MM.1S (cell line): ENCODE measurements at regions not wholly inside any gene's neighbourhood (a gene's known extent, or its start where the extent isn't known, plus 50 kb on each side); places are given as distances from the start of the nearest gene placed in this dataset.

Experiments used
- DNase-seq: peaks from one replicate; pipeline ENCODE4 v3.0.0-alpha.2; 2015
- H2AFZ ChIP-seq: fragments of 300-600 bp; sonication (generic); 2 replicates; pipeline ENCODE4 v1.6.0; 2016; ENCODE audit warnings: antibody characterized with exemption, low read length
- H3F3A ChIP-seq: fragments of 300-600 bp; sonication (generic); 2 replicates; pipeline ENCODE4 v1.6.1; 2016; ENCODE audit warnings: mild to moderate bottlenecking, antibody characterized with exemption, low read length, moderate library complexity, mixed read lengths; ENCODE audit not compliant: insufficient read depth
- H3K27ac ChIP-seq: fragments of 300-600 bp; sonication (generic); 2 replicates; pipeline ENCODE4 v1.5.1; 2016; ENCODE audit warnings: mild to moderate bottlenecking, low read length
- H3K27me3 ChIP-seq: fragments of 300-600 bp; sonication (generic); replicated peaks from 2 replicates; pipeline ENCODE4 v1.6.0; 2016; ENCODE audit warnings: low read length; ENCODE audit not compliant: insufficient read depth
- H3K36me3 ChIP-seq: fragments of 300-600 bp; sonication (generic); replicated peaks from 2 replicates; pipeline ENCODE4 v1.6.1; 2016; ENCODE audit warnings: mild to moderate bottlenecking, low read length, mixed read lengths; ENCODE audit not compliant: insufficient read depth
- H3K4me1 ChIP-seq: fragments of 300-600 bp; sonication (generic); 2 replicates; pipeline ENCODE4 v1.6.1; 2016; ENCODE audit warnings: low read length, mixed read lengths
- H3K4me2 ChIP-seq: fragments of 300-600 bp; sonication (generic); 2 replicates; pipeline ENCODE4 v1.6.0; 2016; ENCODE audit warnings: low read depth, low read length
- H3K4me3 ChIP-seq: fragments of 300-600 bp; sonication (generic); 2 replicates; pipeline ENCODE4 v1.5.1; 2016; ENCODE audit warnings: low read length, mixed read lengths
- H3K79me2 ChIP-seq: fragments of 300-600 bp; sonication (generic); 2 replicates; pipeline ENCODE4 v1.6.1; 2016; ENCODE audit warnings: mixed run types, low read length, mixed read lengths
- H3K9ac ChIP-seq: fragments of 300-600 bp; sonication (generic); 2 replicates; pipeline ENCODE4 v1.6.1; 2016; ENCODE audit warnings: low read length, mixed read lengths
- H3K9me2 ChIP-seq: fragments of 300-600 bp; sonication (generic); replicated peaks from 2 replicates; pipeline ENCODE4 v1.6.1; 2016; ENCODE audit warnings: mild to moderate bottlenecking, low read length, mixed read lengths; ENCODE audit not compliant: insufficient read depth
- H3K9me3 ChIP-seq: fragments of 300-600 bp; sonication (generic); replicated peaks from 2 replicates; pipeline ENCODE4 v1.6.1; 2016; ENCODE audit warnings: mild to moderate bottlenecking, low read length, mixed read lengths; ENCODE audit not compliant: insufficient read depth
- H4K20me1 ChIP-seq: fragments of 300-600 bp; sonication (generic); 2 replicates; pipeline ENCODE4 v1.6.1; 2016; ENCODE audit warnings: mild to moderate bottlenecking, low read length, moderate library complexity, mixed read lengths; ENCODE audit not compliant: insufficient read depth
- EZH2 ChIP-seq: fragments of 300-600 bp; sonication (generic); optimal IDR thresholded peaks from 2 replicates; pipeline ENCODE3; 2017; ENCODE audit warnings: low read depth, mild to moderate bottlenecking, antibody characterized with exemption, low read length, mixed read lengths
- EZH2phosphoT487 ChIP-seq: fragments of 300-600 bp; sonication (generic); IDR thresholded peaks from 2 replicates; pipeline ENCODE4 v1.6.1; 2018; ENCODE audit warnings: antibody characterized with exemption, low read length
- TF ChIP-seq, protein P1 (sequence below): fragments of 300-600 bp; sonication (generic); IDR thresholded peaks from 2 replicates; pipeline ENCODE4 v1.5.1; 2016; ENCODE audit warnings: antibody characterized with exemption, low read length, mixed read lengths

DNA sequence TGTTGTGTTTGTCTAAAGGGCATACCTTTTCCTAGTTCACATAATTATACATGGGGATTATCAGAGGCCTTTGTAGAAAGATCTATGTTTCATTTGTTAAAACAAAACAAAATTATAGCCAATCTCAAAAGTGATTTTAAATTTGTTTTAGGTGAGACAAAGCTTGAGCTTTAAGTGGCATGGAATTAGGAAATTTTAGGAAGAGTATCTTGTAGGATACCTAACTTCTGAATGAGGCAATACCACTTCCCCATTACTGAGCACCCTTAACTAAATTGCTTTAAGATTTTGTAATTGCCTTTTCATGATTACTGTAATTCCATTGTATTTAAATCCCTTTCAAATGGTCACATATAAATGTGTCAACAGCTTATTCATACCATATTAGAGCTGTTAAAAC, 775.6 kb downstream of the NR2F1-AS1 start:
- no peak overlapping the region for H3K9ac ChIP-seq
- H3K4me3 ChIP-seq, result no peak overlapping the region
- H3K4me1 ChIP-seq, result no peaks in the 10 kb centered on the region
- no peaks in the 10 kb centered on the region for H3F3A ChIP-seq
- H3K9me2 ChIP-seq, result no peaks in the 10 kb centered on the region
- H3K36me3 ChIP-seq, result no peaks in the 10 kb centered on the region
- DNase-seq, result no peak
- H3K27me3 ChIP-seq, result no peaks in the 10 kb centered on the region
- H2AFZ ChIP-seq, result no peak overlapping the region
- no peaks in the 10 kb centered on the region for H4K20me1 ChIP-seq
- H3K4me2 ChIP-seq, result no peak overlapping the region
- no peak overlapping the region for H3K27ac ChIP-seq
- TF ChIP-seq EZH2phosphoT487 (no peak), EZH2 (no peak)
- TF ChIP-seq, protein P1, sequence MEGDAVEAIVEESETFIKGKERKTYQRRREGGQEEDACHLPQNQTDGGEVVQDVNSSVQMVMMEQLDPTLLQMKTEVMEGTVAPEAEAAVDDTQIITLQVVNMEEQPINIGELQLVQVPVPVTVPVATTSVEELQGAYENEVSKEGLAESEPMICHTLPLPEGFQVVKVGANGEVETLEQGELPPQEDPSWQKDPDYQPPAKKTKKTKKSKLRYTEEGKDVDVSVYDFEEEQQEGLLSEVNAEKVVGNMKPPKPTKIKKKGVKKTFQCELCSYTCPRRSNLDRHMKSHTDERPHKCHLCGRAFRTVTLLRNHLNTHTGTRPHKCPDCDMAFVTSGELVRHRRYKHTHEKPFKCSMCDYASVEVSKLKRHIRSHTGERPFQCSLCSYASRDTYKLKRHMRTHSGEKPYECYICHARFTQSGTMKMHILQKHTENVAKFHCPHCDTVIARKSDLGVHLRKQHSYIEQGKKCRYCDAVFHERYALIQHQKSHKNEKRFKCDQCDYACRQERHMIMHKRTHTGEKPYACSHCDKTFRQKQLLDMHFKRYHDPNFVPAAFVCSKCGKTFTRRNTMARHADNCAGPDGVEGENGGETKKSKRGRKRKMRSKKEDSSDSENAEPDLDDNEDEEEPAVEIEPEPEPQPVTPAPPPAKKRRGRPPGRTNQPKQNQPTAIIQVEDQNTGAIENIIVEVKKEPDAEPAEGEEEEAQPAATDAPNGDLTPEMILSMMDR, result no peak
- no peaks in the 10 kb centered on the region for H3K79me2 ChIP-seq
- H3K9me3 ChIP-seq, result no peaks in the 10 kb centered on the region

DNA sequence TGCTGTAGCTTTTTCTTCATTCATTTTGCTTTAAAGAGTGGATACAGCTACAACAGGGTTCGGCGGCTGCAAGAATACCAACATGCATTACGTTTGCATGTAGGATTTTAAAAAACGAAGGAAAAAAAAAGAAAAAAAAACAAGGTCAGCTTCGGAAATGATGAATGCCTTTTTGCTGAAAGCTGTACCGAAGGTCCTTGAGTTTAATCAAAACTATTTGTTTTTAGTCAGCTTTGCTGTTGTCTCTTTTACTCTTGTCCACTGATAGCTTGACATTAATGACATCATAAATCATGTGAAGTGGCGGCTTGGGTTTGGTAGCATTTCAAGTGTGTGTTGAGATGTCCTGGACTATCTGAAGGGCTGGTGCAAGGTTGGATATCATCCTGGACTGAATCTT, 779.1 kb downstream of the NR2F1-AS1 start:
- Histone ChIP-seq H3K4me3 (no peak overlapping the region), H3K27ac (no peak overlapping the region), H3K9me3 (no peaks in the 10 kb centered on the region), H4K20me1 (no peaks in the 10 kb centered on the region), H3K4me1 (no peaks in the 10 kb centered on the region), H3F3A (no peaks in the 10 kb centered on the region), H3K9ac (no peak overlapping the region), H3K27me3 (no peaks in the 10 kb centered on the region), H3K36me3 (no peaks in the 10 kb centered on the region), H3K79me2 (no peaks in the 10 kb centered on the region), H3K9me2 (no peaks in the 10 kb centered on the region), H2AFZ (no peak overlapping the region), H3K4me2 (no peak overlapping the region)
- TF ChIP-seq, protein P1, result no peak
- no peak for TF ChIP-seq EZH2
- no peak for TF ChIP-seq EZH2phosphoT487
- no peak for DNase-seq

DNA sequence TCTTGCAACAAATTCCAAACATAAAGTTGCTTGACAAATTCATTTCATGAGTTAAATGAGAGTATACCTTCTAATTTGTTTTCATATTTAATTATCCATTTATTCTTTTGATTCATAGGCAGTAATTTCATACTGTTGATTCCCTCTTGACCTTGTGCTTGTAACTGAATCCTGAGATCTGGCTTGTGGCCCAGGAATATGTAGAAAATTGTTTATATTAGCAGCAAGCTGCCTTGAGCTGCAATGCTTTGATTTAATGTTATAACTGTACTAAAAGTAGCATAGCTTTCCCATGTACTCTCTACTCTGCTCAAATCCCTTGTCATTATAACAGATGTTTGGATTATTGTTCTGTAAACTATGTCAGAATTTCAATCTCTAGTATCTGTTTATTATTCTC, 780.7 kb downstream of the NR2F1-AS1 start:
- Histone ChIP-seq H3K4me2 (no peak overlapping the region), H3K36me3 (no peaks in the 10 kb centered on the region), H2AFZ (no peak overlapping the region), H3K79me2 (no peaks in the 10 kb centered on the region), H4K20me1 (no peaks in the 10 kb centered on the region), H3K9me3 (no peaks in the 10 kb centered on the region), H3K9ac (no peak overlapping the region), H3K4me3 (no peak overlapping the region), H3F3A (no peaks in the 10 kb centered on the region), H3K27me3 (no peaks in the 10 kb centered on the region), H3K27ac (no peak overlapping the region), H3K4me1 (no peaks in the 10 kb centered on the region), H3K9me2 (no peaks in the 10 kb centered on the region)
- no peak for DNase-seq
- no peak for TF ChIP-seq EZH2phosphoT487
- TF ChIP-seq, protein P1, result no peak

DNA sequence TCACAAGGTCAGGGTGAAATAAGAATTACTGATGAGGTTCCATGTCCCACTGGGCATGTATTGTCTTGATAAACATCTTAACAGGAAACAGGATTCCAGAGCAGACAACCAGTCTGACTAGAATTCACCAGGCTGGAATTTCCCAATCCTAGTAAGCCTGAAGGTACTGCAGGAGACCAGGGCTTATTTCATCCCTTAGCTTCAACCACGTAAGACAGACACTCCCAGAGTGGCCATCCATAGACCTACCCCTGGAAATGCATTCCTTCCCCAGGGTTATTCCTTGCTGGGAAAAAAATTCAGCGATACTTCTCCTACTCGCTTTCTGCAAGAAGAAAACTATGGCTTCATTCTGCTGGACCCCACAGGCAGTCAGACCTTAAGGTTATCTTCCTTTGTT, 785.4 kb downstream of the NR2F1-AS1 start:
- no peak for DNase-seq
- no peak overlapping the region for H3K4me3 ChIP-seq
- no peaks in the 10 kb centered on the region for H3K79me2 ChIP-seq
- H2AFZ ChIP-seq, result no peak overlapping the region
- no peaks in the 10 kb centered on the region for H3F3A ChIP-seq
- H3K27me3 ChIP-seq, result no peaks in the 10 kb centered on the region
- no peaks in the 10 kb centered on the region for H3K4me1 ChIP-seq
- H3K36me3 ChIP-seq, result no peaks in the 10 kb centered on the region
- H3K27ac ChIP-seq, result no peak overlapping the region
- no peak overlapping the region for H3K9ac ChIP-seq
- H3K9me3 ChIP-seq, result no peaks in the 10 kb centered on the region
- no peak overlapping the region for H3K4me2 ChIP-seq
- no peaks in the 10 kb centered on the region for H3K9me2 ChIP-seq
- no peaks in the 10 kb centered on the region for H4K20me1 ChIP-seq
- TF ChIP-seq EZH2, result no peak
- TF ChIP-seq, protein P1, result no peak
